GM12865 (cell line): ENCODE measurements at regions not wholly inside any gene's neighbourhood (a gene's known extent, or its start where the extent isn't known, plus 50 kb on each side); places are given as distances from the start of the nearest gene placed in this dataset.

Source experiments
- DNase-seq: peaks from one replicate; pipeline ENCODE4 v3.0.0; 2010; ENCODE audit warnings: low read depth
- H3K4me3 ChIP-seq: 2 replicates; pipeline ENCODE4 v1.5.1; 2011; ENCODE audit warnings: mild to moderate bottlenecking, low read depth, low read length, control low read depth
- CTCF ChIP-seq: IDR thresholded peaks from 2 replicates; pipeline ENCODE4 v1.5.1; 2011; ENCODE audit warnings: low read length, control low read depth, low read depth, inconsistent platforms; ENCODE audit not compliant: insufficient read depth; ENCODE audit errors: missing control alignments

- no peak for TF ChIP-seq CTCF
- no peak for DNase-seq
- no peak overlapping the region for H3K4me3 ChIP-seq
Observed at GRCh38 chrX:140848800-140849199, 139.2 kb downstream of the LINC00632 start.

GRCh38 chrX:140860718-140861117 is 141.7 kb upstream of the SPANXB1 start:
- no peak for DNase-seq
- TF ChIP-seq CTCF, result no peak
- H3K4me3 ChIP-seq, result no peak overlapping the region

- DNase-seq, result no peak
- TF ChIP-seq CTCF, result no peak
- no peak overlapping the region for H3K4me3 ChIP-seq
Observed at GRCh38 chrX:140866446-140866845, 135.9 kb upstream of the SPANXB1 start.

GRCh38 chrX:140912606-140913005 is 89.8 kb upstream of the SPANXB1 start:
- no peak overlapping the region for H3K4me3 ChIP-seq
- DNase-seq, result no peak
- no peak for TF ChIP-seq CTCF

GRCh38 chrX:140913802-140914501 is 88.4 kb upstream of the SPANXB1 start:
- no peak for TF ChIP-seq CTCF
- DNase-seq, result no peak
- H3K4me3 ChIP-seq, result no peak overlapping the region

GRCh38 chrX:140916872-140917271 is 85.5 kb upstream of the SPANXB1 start:
- TF ChIP-seq CTCF, result no peak
- H3K4me3 ChIP-seq, result no peak overlapping the region
- no peak for DNase-seq
